ENCODE measurements at regions not wholly inside any gene's neighbourhood (a gene's known extent, or its start where the extent isn't known, plus 50 kb on each side); places are given as distances from the start of the nearest gene placed in this dataset.
"Not testable (repeated sequence)": the region's sequence is repeated elsewhere in the genome, so short reads cannot be mapped to it uniquely, and the experiment has no call there.

DNA sequence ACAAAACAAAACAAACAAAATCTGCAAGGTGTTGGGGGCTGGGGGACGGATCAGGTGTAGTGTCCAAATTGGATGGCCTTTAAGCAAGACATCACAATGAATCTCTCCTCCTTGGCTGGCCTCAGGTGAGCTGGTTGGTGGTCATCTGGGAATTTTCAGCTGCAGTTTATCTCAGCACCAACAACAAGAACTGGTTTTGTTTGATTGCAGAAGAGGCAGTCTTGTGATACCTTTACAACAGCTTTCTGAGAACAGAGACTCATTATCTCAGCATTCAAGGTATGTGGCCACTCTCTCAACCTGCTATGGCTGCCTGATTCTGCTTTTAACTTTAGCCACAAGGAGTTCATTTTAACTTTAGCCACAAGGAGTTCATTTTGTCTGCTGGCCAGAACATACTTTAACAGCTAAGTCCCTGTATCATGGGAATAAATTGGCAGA is 1543.4 kb downstream of the EFNA5 start:
- DNase-seq (ENCODE audit: low spot score), result no peak

DNA sequence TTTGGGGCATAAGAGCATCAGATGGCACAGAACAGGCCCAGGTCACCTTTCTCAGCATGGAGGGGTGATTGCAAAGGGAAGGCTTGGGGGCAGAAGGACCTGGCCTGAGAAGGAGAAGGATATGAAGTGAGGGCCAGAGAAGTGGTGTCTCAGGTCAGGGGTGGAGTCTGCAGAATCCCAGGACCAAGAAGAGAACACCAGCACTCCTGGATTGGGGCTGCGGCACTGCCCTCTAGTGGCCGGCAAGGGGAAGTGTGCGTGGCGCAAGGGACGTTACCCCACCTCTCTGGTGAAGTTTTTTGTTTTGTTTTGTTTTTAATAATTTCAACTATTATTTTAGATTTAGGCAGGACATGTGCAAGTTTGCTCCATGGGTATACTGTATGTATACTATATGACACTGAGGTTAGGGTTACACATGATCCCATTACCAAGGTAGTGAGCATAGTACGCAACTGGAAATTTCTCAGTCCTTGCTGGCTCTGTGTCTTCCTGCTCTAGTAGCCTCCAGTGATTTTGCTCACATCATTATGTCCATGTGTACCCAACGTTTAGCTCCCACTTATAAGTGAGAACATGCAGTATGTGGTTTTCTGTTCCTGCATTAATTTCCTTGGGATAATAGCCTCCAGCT is 1548.6 kb downstream of the EFNA5 start:
- DNase-seq (ENCODE audit: low spot score), result no peak

DNA sequence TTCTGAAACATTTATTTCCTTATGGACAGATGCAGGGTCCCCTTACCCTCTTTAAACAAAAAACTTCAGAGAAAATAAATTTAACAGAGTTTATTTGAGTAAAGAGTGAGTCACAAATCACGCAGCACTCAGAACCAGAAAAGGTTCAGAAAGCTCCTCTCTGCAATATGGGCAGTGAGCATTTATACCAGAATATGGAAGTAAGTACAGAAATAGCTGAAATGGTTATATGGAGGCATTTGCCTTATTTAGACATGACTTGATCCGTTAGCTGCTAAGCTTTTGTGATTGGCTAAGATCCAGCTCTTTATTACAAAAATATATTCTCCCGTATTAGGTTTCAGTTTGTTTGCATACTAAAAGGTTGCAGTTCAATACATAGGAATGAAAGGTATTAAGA is 1554.1 kb downstream of the EFNA5 start:
- DNase-seq (ENCODE audit: low spot score), result no peak

DNA sequence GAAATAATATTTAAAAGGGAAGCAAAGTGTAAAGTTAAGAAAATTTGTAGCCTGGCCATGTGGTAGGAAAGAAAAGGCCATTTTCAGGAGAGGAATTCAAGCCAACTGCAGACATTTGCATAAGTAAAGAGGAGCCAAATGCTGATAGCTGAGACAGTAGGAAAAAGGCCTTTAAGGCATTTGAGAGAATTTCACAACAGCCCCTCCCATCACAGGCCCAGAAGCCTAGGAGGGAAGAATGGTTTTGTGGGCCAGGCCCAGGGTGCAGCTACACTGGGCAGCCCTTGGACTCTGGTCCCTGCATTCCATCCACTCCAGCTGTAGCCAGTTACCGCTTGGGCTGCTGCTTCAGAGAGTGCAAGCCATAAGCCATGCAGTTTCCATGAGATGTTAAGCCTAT is 1556.8 kb downstream of the EFNA5 start:
- no peak for DNase-seq (ENCODE audit: low spot score)

DNA sequence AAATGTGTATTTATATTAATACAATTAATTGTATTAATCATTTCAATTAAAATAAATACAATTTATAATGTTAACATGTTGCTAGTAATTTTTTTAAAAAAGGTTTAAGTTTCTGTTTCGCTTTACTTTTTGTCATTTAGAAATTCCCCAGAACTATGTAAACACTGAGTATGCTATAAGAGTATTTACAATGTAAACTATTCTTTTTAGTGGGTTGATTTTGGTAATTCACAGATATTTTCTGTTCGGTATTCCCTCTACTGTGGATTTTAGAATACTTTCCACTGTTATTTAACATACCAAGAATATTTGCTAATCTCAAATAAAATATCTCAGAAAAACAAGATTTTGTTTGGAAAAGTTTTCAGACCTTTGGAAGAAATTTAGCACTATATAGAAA is 1564.4 kb downstream of the EFNA5 start:
- DNase-seq (ENCODE audit: low spot score), result no peak

DNA sequence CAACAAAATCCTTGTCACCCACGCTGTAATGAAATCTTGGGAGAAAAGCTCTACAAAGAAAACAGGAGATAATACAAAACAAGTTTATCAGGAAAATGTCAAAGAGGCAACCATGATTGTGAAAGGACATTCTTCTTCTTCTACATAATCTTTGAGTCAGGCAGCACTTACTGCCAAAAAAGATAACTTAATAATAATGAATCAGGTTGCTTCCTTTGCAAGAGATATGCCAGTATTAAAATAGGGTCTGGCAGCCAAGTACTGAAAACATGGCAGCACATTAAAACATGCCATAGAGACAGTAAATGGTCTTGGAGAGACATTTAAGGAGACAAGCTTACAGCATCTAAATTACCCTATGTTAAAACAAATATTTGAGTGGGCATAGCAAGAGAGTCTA is 1573.4 kb downstream of the EFNA5 start:
- DNase-seq (ENCODE audit: low spot score), result no peak

DNA sequence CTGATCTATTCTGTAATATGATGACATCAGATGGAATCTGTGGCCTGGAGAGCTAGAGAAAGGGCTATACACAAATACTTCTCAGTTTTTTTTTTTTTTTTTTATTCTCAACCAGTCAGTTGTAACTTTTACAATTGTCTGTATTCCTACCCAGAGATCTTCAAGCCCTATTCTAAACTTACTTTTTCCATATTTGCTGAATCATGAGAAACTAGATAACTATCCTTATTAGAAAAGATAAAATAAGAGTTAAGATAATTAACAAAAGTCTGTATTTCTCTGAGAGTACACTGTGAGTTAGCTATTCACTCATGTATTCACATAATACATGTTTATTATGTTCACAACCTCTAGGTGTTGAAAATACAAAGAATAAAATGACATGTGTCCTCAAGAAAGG is 1575.9 kb downstream of the EFNA5 start:
- DNase-seq (ENCODE audit: low spot score), result no peak

DNA sequence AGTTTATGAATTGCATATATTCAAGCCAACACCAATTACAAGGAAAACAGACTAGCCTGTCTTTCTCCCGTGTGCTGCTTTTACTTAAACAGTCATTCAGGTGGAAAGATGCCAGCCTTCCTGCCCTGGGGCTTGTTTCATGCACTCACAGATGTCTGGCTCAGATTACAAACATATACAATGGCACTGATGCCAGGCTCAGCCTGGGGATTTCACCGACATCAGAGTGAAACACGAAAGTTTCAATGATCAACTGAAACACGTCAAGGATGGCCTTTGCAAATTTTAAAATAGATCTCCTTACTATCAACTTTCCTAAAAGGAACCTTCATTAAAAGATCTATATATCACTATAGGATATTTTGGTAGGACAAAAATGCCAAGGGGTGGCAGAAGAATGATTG is 1576.5 kb downstream of the EFNA5 start:
- DNase-seq (ENCODE audit: low spot score), result no peak

DNA sequence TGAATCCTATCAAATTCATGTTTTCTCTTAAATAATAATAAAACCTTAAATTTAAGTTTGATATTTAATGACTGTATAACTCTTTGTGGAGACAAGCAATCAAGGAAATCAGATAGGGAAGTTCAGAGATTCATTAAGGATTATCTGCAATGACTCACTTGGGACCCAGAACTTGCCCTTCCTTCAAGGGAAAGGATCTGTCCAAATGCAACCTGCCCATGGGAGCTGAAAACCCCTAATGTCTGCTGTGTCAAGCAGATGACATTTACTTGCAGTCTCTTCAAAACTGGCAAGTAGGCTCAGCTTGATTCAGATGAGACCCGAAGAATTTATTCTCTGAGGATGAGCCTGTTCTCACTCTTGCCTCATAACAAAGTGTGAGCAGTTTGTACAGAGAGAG is 1577.6 kb downstream of the EFNA5 start:
- DNase-seq (ENCODE audit: low spot score), result no peak

DNA sequence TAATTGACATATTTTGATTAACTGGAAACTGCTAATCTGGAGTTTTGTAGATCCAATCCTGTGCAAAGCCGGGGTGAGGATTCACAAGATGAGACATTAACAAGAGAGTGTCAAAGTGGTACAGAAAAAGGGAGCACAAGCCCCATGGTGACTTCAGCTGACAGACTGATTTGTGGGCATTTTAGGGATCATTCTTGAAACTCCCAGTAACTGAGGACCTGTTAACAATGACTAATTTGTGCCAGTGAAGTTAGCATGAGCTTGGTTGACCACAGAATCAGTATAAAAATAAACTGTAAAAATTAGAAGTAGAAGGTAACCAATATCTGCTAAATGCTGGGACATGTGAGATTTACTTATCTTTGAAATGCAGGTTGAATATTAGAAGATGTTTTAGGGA is 1578.3 kb downstream of the EFNA5 start:
- DNase-seq (ENCODE audit: low spot score), result no peak

DNA sequence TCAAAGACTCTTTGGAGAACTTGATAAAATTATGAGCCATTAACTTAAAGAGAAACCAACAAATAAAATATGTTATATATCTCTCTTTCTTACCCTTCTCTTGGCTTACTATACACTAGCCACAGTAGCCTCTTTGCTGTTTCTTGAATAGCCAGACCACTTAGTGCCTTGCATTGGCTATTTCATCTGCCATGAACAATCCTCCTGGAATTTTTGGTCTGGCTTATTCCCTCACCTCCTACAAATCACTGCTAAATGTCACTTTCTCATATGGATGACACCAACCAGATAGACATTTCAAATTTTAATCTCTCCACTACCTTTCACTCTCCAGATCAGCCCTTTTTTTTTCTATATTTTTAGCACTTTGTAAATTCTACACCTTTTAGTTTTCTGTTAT is 1581.7 kb downstream of the EFNA5 start:
- DNase-seq (ENCODE audit: low spot score), result no peak

DNA sequence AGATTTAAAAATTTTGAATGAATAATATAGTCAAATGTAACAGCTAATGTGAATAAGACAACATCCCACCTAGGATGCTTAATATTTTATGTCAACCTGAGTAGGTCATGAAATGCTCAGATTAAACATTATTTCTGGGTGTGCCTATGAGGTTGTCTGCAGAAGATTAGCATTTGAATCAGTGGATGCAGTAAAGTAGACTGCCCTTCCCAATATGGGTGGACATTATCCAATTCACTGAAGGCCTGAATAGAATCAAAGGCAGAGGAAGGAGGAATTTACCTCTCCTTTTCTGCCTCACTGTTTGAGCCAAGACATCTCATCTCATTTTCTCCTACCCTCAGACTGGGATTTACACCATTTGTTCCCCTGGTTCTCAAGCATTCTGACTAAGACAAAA is 1582.3 kb downstream of the EFNA5 start:
- DNase-seq (ENCODE audit: low spot score), result no peak

DNA sequence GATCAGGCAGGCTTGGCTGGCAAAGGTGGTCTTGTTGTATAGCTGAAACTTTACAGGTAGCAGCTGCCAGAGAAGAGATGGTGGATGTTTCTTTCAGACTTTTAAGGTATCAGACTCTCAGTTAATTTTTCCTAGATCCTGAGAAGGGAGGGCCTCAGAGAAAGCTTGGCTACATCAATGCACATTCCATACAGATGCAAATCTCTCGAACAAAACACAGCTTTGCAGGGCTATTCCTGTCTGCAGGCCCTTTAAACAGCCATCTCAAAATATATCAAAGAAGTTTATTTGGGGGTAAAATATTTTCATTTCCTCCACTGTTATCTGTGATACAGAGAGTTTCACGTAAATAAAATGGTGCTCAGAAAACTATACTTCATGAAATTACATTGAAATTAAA is 1584.4 kb downstream of the EFNA5 start:
- DNase-seq (ENCODE audit: low spot score), result no peak

DNA sequence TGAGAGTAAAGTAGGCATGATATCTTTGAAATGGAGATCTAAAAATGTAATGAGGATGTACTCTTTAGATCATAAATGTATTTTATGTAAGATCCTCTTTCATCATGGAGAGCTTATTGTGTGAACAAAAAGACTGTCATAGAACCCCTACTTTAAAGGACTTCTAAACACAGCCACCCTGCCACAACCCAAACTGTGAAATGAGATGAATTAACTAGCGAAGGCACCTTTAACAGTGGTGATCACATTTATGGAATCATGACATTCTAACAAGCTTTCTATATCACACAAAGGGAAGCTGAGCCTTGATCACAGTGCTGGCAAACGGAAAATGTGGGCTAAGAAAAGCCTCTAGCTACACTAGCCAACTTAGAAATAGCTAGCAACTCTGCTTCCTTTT is 1585.2 kb downstream of the EFNA5 start:
- no peak for DNase-seq (ENCODE audit: low spot score)

DNA sequence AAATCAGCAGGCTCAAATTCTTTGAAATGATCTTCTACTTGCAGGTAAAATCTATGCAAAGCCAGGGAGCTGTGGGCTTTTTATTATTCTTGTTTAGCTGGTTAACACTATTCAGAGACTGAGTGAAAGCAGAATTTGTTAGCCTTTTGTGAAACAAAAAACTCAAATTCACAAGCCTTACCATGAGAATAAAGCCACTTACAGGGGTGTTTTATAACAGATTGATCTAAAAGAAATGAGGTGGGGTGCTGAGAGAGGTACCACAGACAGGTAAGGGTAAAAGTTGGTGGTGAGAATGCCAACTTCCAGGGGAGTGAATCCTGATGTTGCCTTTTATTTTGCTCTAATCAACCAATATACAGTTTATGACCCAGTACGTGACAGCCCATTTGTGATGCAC is 1585.6 kb downstream of the EFNA5 start:
- no peak for DNase-seq (ENCODE audit: low spot score)

DNA sequence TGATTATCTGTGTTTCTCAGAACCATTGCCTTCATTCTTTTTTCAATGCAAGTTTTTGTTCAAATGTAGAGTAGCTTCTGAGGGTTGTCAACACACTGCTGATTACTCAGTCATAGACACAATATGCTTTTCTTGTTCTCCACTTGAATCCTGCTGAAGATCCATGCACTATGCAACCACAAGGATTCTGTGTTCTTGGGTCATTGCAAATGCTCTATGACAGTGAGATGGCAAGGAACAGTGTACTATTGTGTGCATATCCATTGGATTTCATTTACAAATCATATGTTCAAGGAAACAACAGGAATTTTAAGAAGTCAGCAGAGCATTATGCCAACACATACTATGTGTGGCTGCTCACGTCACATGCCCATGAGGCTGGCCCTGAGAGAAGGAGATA is 1590.2 kb downstream of the EFNA5 start:
- DNase-seq (ENCODE audit: low spot score), result no peak

DNA sequence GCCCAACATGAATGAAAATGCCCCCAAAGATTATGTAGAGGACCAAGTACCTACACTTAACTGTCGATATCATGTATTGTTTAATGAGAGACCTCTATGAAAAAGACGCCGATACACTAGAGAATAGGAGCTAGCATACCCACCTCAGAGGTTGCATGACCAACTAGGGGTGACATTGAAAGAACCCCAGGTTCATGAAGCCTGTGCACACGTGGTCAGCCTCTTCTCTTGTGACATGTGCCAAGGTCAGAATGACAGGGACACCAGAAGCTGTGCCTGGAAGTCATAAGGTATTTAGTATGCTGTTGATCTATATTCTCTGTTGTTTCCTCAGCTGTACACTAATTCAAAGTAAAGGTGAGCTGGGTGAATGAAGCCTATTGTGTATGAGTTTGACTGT is 1594.1 kb downstream of the EFNA5 start:
- DNase-seq (ENCODE audit: low spot score), result no peak

DNA sequence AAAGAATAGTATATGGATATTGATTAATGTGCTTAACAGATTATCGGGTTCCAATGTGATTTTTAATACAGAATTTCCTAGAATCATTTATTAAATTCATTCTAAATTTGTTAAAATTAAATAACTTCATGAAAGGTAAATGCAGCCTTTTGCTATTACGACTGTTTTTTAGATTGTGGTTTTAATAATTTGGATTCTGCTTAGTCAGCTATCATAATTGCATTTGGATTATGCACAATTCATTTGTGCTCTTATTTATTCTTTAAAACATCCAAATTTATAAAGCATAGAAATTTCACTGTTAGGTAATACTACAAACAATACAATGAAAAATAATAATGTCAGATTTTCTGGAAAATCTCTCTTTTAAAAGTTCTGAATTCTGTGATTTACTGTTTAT is 1598.5 kb downstream of the EFNA5 start:
- DNase-seq (ENCODE audit: low spot score), result no peak

DNA sequence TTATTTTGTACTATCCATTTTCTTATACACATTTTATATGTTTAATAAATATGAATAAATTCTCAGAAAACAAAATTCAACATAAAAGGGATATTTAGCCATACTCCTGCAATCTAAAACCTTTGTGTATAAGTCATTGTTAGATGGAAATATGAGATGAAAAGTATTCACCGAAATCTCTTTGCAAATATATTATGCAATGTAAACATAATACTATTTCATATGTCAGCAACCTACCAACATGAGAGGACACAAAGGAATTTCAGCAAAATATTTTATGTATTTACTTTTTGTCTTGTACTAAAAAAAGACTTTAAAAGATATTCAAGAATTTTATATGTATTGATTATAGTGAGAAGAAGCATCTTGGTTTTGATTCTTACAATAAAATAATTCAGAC is 1623.4 kb downstream of the EFNA5 start:
- DNase-seq (ENCODE audit: low spot score), result no peak

DNA sequence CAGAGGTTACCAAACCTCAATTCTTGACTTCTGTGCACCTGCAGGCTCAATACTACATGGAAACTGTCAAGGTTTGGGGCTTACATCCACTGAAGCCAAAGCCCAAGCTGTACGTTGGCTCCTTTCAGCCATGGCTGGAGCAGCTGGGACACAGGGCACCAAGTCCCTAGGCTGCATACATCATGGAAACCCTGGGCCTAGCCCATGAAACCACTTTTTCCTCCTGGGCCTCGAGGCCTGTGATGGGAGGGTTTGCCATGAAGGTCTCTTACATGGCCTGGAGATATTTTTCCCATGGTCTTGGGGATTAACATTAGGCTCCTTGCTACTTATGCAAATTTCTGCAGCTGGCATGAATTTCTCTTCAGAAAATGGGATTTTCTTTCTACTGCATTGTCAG is 1638.7 kb downstream of the EFNA5 start:
- not testable (repeated sequence) for DNase-seq (ENCODE audit: low spot score)

DNA sequence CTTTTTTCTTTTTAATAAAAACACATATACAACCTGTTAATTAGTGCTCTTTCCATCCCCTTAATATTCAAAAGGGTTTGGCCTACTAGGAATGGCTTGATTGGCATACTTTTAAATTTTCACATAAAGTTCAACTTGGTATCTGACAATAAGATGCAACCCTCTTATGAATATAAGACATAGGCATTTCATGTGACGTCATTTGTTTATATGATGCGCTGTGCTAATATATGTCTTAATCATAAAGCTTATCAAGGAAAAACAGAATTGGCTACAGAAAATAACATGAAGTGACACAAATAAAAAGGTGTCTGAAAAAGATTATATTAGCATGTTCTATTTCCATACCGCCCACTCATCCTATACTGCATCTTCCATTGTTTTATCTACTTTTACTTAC is 1642.4 kb downstream of the EFNA5 start:
- DNase-seq (ENCODE audit: low spot score), result no peak

DNA sequence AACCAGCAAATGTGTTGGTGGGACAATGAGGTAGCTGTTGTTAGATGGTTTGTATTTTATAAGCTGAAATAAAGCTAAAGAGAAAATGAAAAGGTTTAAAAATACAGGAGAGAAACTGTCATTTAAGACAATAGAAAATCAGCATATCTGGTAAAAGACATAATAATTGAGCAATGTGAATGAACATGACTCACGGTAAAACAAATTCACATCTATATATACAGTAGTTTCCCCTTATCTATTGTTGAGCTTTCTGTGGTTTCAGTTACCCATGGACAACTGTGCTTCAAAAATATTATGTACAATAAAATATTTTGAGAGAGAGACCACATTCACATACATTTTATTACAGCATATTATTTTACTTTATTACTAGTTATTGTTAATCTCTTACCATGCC is 1649.8 kb downstream of the EFNA5 start:
- no peak for DNase-seq (ENCODE audit: low spot score)

DNA sequence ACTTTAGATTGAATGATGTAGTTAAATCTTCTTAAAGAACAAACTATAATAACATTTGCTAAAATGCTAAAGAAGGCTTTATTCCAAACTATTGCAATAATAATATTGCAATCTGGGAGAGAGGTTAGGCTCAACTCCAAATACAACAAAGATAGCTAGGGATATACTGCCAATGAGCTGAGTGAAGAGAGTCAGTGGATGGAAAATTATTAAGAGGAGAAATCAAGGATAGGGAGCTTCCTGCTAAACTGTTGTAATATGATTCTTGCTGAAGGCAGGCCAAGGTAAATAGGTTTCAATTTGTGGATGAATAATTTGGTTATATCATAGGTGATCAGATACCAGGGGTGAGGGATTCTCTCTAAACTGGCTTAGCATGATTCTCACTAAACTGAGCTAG is 1651.5 kb downstream of the EFNA5 start:
- DNase-seq (ENCODE audit: low spot score), result no peak

DNA sequence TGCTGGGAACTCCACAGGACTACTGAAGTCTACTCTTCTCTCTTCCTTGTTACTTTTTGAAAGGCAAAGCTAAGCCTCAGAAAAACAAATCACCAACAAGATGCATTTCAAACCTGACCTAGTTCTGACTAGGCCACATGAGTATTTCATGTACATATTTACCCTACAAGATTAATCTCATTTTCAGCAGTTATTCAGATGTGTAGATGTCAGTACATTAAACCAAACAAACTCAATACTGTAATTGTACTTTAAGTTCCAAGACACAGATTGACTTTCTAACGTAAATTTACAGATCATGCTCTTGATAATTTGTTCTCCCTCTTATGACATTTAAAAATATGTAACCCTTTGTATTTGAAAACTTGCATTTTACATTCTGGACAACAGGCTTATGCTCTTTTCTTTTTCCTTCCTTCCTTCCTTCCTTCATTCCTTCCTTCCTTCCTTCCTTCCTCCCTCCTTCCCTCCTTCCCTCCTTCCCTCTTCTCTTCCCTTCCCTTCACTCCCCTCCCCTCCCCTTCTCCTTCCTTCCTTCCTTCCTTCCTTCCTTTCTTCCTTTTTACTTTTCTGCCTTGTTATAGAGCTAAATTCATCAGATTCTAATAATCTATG is 1653.4 kb downstream of the EFNA5 start:
- DNase-seq (ENCODE audit: low spot score), result no peak
